ENCODE measurements at regions not wholly inside any gene's neighbourhood (a gene's known extent, or its start where the extent isn't known, plus 50 kb on each side); places are given as distances from the start of the nearest gene placed in this dataset.

DNA sequence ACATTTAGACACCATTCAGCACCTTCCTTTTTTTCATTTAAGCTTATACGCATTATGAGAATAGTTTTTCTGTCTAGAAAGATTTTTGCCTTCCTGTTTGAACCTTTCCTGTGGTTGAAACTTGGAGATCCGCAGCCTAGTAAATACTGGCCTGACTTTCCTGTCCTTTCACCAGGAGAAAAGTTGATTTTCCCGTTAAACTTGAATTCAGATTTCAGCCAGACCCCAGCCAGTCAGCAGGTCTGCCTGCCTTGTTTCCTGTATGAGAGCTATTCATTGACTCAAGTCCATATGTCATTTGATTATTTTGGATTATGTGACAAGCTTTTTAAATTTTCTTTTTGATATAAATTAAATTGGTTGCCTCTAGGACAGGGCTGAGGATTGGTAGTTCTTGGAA is 71.5 kb downstream of the EVX1 start:
- intact Hi-C loops (cut with DNase I, micrococcal nuclease) = no loop called here
- no peak overlapping the region for H3K4me3 ChIP-seq (ENCODE audit: low read length)
- H3K9me3 ChIP-seq (ENCODE audit: control insufficient read depth in 1 of 2, insufficient read depth in 1 of 2, low read length in 2 of 2) = no peaks in the 10 kb centered on the region
- peaks cover 3% of the 10 kb centered on the region for H3K9me3 Mint-ChIP-seq
- H3K4me1 ChIP-seq (ENCODE audit: insufficient read depth, low read length) = no peaks in the 10 kb centered on the region
- no peak for DNase-seq
- TF ChIP-seq, protein P1, sequence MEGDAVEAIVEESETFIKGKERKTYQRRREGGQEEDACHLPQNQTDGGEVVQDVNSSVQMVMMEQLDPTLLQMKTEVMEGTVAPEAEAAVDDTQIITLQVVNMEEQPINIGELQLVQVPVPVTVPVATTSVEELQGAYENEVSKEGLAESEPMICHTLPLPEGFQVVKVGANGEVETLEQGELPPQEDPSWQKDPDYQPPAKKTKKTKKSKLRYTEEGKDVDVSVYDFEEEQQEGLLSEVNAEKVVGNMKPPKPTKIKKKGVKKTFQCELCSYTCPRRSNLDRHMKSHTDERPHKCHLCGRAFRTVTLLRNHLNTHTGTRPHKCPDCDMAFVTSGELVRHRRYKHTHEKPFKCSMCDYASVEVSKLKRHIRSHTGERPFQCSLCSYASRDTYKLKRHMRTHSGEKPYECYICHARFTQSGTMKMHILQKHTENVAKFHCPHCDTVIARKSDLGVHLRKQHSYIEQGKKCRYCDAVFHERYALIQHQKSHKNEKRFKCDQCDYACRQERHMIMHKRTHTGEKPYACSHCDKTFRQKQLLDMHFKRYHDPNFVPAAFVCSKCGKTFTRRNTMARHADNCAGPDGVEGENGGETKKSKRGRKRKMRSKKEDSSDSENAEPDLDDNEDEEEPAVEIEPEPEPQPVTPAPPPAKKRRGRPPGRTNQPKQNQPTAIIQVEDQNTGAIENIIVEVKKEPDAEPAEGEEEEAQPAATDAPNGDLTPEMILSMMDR (IDR thresholded peaks at IDR 0.05) = no peak
- H3K27me3 ChIP-seq (ENCODE audit: control insufficient read depth in 1 of 2, insufficient read depth in 2 of 2, low read length in 2 of 2) = peaks cover 0 to 7% of the 10 kb centered on the region in 2 experiments
- no peak for ATAC-seq (ENCODE audit: poor library complexity)
- no peaks in the 10 kb centered on the region for H3K4me1 Mint-ChIP-seq (ENCODE audit: low read depth)
- CTCF ChIA-PET = no interaction called here
- H3K27ac Mint-ChIP-seq = no peak overlapping the region
- peaks cover 56% of the 10 kb centered on the region for H3K27me3 Mint-ChIP-seq
- POLR2A ChIA-PET = no interaction called here
- H3K4me3 Mint-ChIP-seq = no peak overlapping the region
- H3K36me3 Mint-ChIP-seq (ENCODE audit: low read depth) = no peaks in the 10 kb centered on the region
- no peaks in the 10 kb centered on the region for H3K36me3 ChIP-seq (ENCODE audit: insufficient read depth, low read length)
- H3K27ac ChIP-seq (ENCODE audit: low read depth in 1 of 2, low read length in 2 of 2) = no peak overlapping the region

DNA sequence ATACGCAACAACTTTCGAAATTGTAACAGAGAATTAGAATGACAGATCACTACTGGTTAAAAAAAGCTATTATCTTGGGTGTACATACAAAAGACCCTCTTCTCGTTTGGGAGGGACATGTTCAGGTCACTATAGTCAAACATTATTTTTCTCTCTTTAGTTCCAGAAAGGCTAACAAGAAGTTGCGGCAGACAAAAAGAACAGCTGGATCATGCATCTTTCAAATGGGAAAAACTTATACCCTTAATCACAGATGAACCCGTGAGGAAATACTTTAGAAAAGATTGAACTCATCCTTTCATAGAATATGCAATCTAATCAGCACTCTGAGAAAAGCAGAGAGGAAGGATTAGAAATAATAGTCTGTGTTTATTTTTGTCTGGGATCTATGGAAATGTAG is 72.5 kb downstream of the EVX1 start:
- Histone ChIP-seq H3K27ac (ENCODE audit: low read depth in 1 of 2, low read length in 2 of 2) (no peak overlapping the region), H3K27me3 (ENCODE audit: control insufficient read depth in 1 of 2, insufficient read depth in 2 of 2, low read length in 2 of 2) (peaks cover 0 to 7% of the 10 kb centered on the region in 2 experiments), H3K36me3 (ENCODE audit: insufficient read depth, low read length) (no peaks in the 10 kb centered on the region), H3K9me3 (ENCODE audit: control insufficient read depth in 1 of 2, insufficient read depth in 1 of 2, low read length in 2 of 2) (no peaks in the 10 kb centered on the region), H3K4me3 (ENCODE audit: low read length) (no peak overlapping the region), H3K4me1 (ENCODE audit: insufficient read depth, low read length) (no peaks in the 10 kb centered on the region)
- DNase-seq = no peak
- intact Hi-C loops (cut with DNase I, micrococcal nuclease) = no loop called here
- H3K4me1 Mint-ChIP-seq (ENCODE audit: low read depth) = no peaks in the 10 kb centered on the region
- H3K27me3 Mint-ChIP-seq = peaks cover 59% of the 10 kb centered on the region
- CTCF ChIA-PET = interaction anchor here (1.0 kb wide), 1 partner anchor 13 kb away, joined by 3 read pairs; no protein-coding TSS in a partner anchor
- no peaks in the 10 kb centered on the region for H3K36me3 Mint-ChIP-seq (ENCODE audit: low read depth)
- TF ChIP-seq, protein P1 (IDR thresholded peaks at IDR 0.05) = no peak
- ATAC-seq (ENCODE audit: poor library complexity) = no peak
- no peak overlapping the region for H3K4me3 Mint-ChIP-seq
- peaks cover 5% of the 10 kb centered on the region for H3K9me3 Mint-ChIP-seq
- H3K27ac Mint-ChIP-seq = no peak overlapping the region
- POLR2A ChIA-PET = no interaction called here

- ChIA-PET CTCF (no interaction called here), POLR2A (no interaction called here)
- no peak overlapping the region for H3K4me3 ChIP-seq (ENCODE audit: low read length)
- TF ChIP-seq, protein P1 (IDR thresholded peaks at IDR 0.05) = no peak
- peaks cover 7% of the 10 kb centered on the region for H3K9me3 Mint-ChIP-seq
- no peak overlapping the region for H3K27ac ChIP-seq (ENCODE audit: low read depth in 1 of 2, low read length in 2 of 2)
- DNase-seq (no peak), ATAC-seq (ENCODE audit: poor library complexity) (no peak)
- H3K4me1 Mint-ChIP-seq (ENCODE audit: low read depth) = no peaks in the 10 kb centered on the region
- no peak overlapping the region for H3K27ac Mint-ChIP-seq
- H3K27me3 ChIP-seq (ENCODE audit: control insufficient read depth in 1 of 2, insufficient read depth in 2 of 2, low read length in 2 of 2) = peaks cover 0 to 12% of the 10 kb centered on the region in 2 experiments
- H3K4me3 Mint-ChIP-seq = no peak overlapping the region
- H3K36me3 ChIP-seq (ENCODE audit: insufficient read depth, low read length) = no peaks in the 10 kb centered on the region
- H3K36me3 Mint-ChIP-seq (ENCODE audit: low read depth) = no peaks in the 10 kb centered on the region
- intact Hi-C loops (cut with DNase I, micrococcal nuclease) = no loop called here
- H3K9me3 ChIP-seq (ENCODE audit: control insufficient read depth in 1 of 2, insufficient read depth in 1 of 2, low read length in 2 of 2) = no peaks in the 10 kb centered on the region
- peaks cover 56% of the 10 kb centered on the region for H3K27me3 Mint-ChIP-seq
- H3K4me1 ChIP-seq (ENCODE audit: insufficient read depth, low read length) = no peaks in the 10 kb centered on the region
Observed at GRCh38 chr7:27316311-27316710, 73.7 kb downstream of the EVX1 start.
